ENCODE measurements at regions not wholly inside any gene's neighbourhood (a gene's known extent, or its start where the extent isn't known, plus 50 kb on each side); places are given as distances from the start of the nearest gene placed in this dataset.

DNA sequence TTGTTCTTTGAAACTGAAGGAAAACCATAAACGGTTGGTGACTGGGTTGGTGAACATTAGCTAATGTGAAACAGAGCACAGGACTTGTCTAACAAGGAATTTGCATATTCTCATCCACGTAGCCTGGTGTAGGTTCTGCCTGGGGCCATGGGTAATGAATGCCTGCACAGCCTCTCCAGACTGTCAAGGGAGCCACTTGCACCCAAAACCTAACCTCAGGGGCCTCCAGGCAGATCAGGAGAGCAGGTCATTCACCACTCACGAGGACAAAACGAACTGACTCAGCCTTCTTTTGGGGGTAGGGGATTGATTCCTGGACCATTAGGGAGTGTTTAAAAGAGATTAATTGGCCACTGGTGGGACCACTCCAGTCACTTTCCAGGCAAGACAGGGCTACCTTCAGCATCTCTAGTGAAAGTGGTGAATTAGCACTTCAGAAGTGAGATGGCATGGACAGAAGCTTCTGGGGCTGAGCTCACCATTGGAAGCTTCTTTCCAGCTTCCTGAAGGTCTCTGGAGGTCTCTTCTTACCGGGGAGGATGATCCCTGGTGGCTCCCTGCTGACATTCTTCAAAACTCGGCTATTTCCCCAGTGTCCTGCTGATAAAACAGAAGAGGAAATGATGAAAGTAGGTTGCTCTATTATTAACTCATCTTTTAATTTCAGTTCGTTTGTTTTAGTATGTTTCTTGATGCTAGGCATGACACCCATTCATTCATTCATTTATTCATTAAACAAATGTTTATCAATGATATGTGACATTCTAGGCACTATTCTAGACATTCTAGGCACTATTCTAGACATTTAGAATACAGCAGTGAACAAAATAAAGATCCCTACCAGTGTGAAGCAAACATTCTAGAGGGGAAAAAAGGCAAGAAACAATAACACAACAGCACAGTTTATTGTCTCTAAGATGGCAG, 104.5 kb upstream of the LNX1 start:
- TF ChIP-seq CTCF (IDR thresholded peaks at IDR 0.05; ENCODE audit: insufficient read depth, low read depth, low read length, missing control alignments), result no peak
- peak; percentile 42 for DNase-seq (ENCODE audit: low read depth)
- no peak overlapping the region; the same call in 1 of the 2 replicates for H3K4me3 ChIP-seq (ENCODE audit: low read depth, low read length)

DNA sequence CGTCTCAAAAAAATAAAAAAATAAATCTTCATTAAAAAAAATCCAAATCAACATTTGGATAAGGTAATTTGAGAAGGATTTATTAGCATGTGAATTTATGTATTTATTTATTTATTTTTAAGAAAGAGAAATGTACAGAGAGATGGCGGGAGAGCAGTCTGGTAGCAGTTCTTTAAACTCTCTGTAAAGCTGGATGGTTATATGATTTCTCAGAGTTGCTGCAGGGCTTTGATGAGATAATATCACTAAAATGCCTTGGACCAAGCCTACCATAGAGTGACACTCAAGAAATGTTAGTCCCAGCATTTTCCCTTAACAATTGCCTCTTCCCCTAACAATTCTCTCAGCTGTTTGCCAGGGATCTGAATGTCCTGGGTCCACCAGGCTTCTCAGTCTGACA, 103.4 kb upstream of the LNX1 start:
- DNase-seq (ENCODE audit: low read depth), result no peak
- TF ChIP-seq CTCF (IDR thresholded peaks at IDR 0.05; ENCODE audit: insufficient read depth, low read depth, low read length, missing control alignments), result no peak
- no peak overlapping the region for H3K4me3 ChIP-seq (ENCODE audit: low read depth, low read length)

GRCh38 chr4:53693909-53694308, 102.6 kb upstream of the LNX1 start:
- TF ChIP-seq CTCF (IDR thresholded peaks at IDR 0.05; ENCODE audit: insufficient read depth, low read depth, low read length, missing control alignments), result no peak
- no peak overlapping the region for H3K4me3 ChIP-seq (ENCODE audit: low read depth, low read length)
- no peak for DNase-seq (ENCODE audit: low read depth)

DNA sequence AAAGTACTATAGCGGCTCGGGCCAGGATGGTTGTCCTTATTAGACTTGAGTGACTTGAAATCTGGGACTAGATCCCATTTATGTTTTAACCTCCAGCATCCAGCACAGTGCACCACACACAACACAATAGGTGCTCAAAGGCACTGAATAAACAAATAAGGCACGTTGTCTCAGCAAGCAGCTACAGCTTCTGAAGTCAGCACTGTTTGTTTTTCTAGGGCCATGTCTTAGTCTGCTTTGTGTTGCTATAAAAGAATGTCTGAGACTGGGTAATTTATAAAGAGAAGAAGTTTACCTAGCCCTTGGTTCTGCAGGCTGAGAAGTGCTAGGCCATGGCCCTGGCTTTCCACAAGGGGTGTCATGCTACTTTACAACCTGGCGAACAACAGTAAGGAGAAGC, 102.1 kb upstream of the LNX1 start:
- DNase-seq (ENCODE audit: low read depth), result no peak
- no peak for TF ChIP-seq CTCF (IDR thresholded peaks at IDR 0.05; ENCODE audit: insufficient read depth, low read depth, low read length, missing control alignments)
- H3K4me3 ChIP-seq (ENCODE audit: low read depth, low read length), result no peak overlapping the region

GRCh38 chr4:53688186-53688790, 97.0 kb upstream of the LNX1 start:
- H3K4me3 ChIP-seq (ENCODE audit: low read depth, low read length), result no peak overlapping the region
- peak; percentile 69 for DNase-seq (ENCODE audit: low read depth)
- no peak for TF ChIP-seq CTCF (IDR thresholded peaks at IDR 0.05; ENCODE audit: insufficient read depth, low read depth, low read length, missing control alignments)

DNA sequence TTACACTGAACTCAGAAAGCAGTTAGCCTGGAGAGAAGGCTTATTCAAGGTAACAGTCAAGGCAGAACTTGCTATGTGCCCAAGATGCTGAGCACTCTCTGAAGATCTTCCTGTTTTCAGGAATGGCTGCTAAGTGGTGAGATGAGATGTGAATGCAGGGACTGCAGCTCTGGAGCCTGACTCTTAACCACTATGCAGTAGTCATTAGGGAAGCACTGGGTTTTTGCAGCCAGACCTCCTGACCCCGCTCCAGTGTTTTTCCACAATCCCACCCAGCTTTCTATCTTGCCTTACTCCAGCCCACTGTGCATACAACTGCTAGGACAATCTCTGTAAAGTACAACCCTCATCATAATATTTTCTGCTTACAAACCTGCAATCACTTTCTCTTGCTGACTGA, 95.2 kb upstream of the LNX1 start:
- no peak for TF ChIP-seq CTCF (IDR thresholded peaks at IDR 0.05; ENCODE audit: insufficient read depth, low read depth, low read length, missing control alignments)
- DNase-seq (ENCODE audit: low read depth), result no peak

More for the DNA sequence above, 95.2 kb upstream of the LNX1 start:
- no peak overlapping the region for H3K4me3 ChIP-seq (ENCODE audit: low read depth, low read length)

Data from GM12865 (cell line).